Psoas muscle (tissue), 7 donors: ENCODE measurements at regions not wholly inside any gene's neighbourhood (a gene's known extent, or its start where the extent isn't known, plus 50 kb on each side); places are given as distances from the start of the nearest gene placed in this dataset.

Experiments used
- ATAC-seq, 4 donors: fragments of 200-7000 bp; cut with Tn5 transposase; one replicate each; pipeline ENCODE4 v1.9.1; 2020; ENCODE audit warnings: moderate library complexity in 3 of 4, mild to moderate bottlenecking in 2 of 4
- DNase-seq, 2 donors: peaks; one replicate each; pipeline ENCODE4 v3.0.0-alpha.2; 2020
- H3K27ac ChIP-seq: fragments of 200-600 bp; one replicate; pipeline ENCODE4 v1.8.0; 2022
- H3K27me3 ChIP-seq, 3 donors: fragments of 200-600 bp in 1 of 3; one replicate each; pipeline versions ENCODE4 v1.6.1 to v1.8.0; 2013 to 2022; ENCODE audit warnings: low read length in 2 of 3, mild to moderate bottlenecking in 2 of 3, moderate library complexity in 1 of 3; ENCODE audit not compliant: insufficient read depth in 3 of 3
- H3K36me3 ChIP-seq, 2 donors: fragments of 200-600 bp in 1 of 2; one replicate each; pipeline versions ENCODE4 v1.6.1 to v1.8.0; 2013 to 2022; ENCODE audit warnings: low read depth in 1 of 2, mild to moderate bottlenecking in 1 of 2, moderate library complexity in 1 of 2; ENCODE audit not compliant: insufficient read depth in 1 of 2
- H3K4me1 ChIP-seq: fragments of 200-600 bp; one replicate; pipeline ENCODE4 v1.8.0; 2022
- H3K4me3 ChIP-seq: fragments of 200-600 bp; one replicate; pipeline ENCODE4 v1.8.0; 2022; ENCODE audit warnings: mild to moderate bottlenecking
- H3K9me3 ChIP-seq: fragments of 200-600 bp; one replicate; pipeline ENCODE4 v1.8.0; 2022
- CTCF ChIP-seq: fragments of 200-600 bp; IDR thresholded peaks from one replicate; pipeline ENCODE4 v1.8.0; 2022; ENCODE audit warnings: antibody characterized with exemption
- WGBS, 3 donors: extraction: QIAGEN DNeasy Blood & Tissue Kit; methylation state at CpG; one replicate each; pipeline versions ENCODE4 v1.1.6 to v1.1.7; 2013; 5-methylcytosine and 5-hydroxymethylcytosine counted together
- intact Hi-C, 2 donors: fragments of 100-400 bp; cut with DNase I; formaldehyde crosslinking; loops; one replicate each; pipeline versions ENCODE4 v1.11.0 to v1.14.2; 2022
- donor health status: healthy with polysubstance abuse.
- donor health status: DM: no; HTN: no; CAD: no; lungs with moderate emphysema.
- donor health status: Bipolar disorder and iron deficiency.
- donor health status: healthy.
- donor health status: DM: yes; HTN: yes; CAD: no.
- donor health status: DM: no; HTN: no; CAD: no.
- donor health status: DM: yes; HTN: yes; CAD: no.

- intact Hi-C loops = no loop called here
- ATAC-seq (no peak), DNase-seq (no peak)
- Histone ChIP-seq H3K4me1 (peaks cover 22% of the 10 kb centered on the region), H3K4me3 (no peak overlapping the region), H3K9me3 (no peaks in the 10 kb centered on the region), H3K36me3 (no peaks in the 10 kb centered on the region), H3K27me3 (no peaks in the 10 kb centered on the region), H3K27ac (no peak overlapping the region)
- TF ChIP-seq CTCF = no peak
- WGBS, 3 donors = 80 to 98% (median 81%) methylated on average over 2 of the region's 2 CpGs
Measured at GRCh38 chr14:36429692-36430091, 90.3 kb downstream of the NKX2-1 start.

DNA sequence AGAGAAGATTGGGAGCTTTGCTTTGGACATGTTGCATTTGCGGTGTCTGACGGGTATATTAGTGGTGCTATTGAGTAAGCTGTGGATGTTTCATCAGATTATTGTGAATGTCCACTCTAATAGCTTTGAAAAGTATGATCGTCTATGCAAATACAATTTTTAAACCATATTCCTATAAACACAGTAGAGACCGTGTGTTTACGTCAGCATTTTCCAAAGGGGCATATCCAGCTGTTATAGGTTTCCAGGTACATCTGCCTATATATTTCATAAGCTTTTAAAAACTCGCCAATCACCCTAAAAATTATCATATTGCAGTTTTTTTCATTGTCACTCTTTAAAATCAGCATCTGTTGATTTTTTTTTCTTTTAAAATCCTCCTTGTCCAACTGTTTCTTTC lies 91.7 kb downstream of the NKX2-1 start:
- Histone ChIP-seq H3K4me3 (no peak overlapping the region), H3K36me3 (no peaks in the 10 kb centered on the region), H3K27me3 (no peaks in the 10 kb centered on the region), H3K9me3 (no peaks in the 10 kb centered on the region), H3K27ac (no peak overlapping the region), H3K4me1 (peaks cover 29% of the 10 kb centered on the region)
- no peak for TF ChIP-seq CTCF
- DNase-seq = no peak
- ATAC-seq = no peak
- 77 to 93% (median 78%) methylated on average over 6 of the region's 6 CpGs for WGBS, 3 donors
- intact Hi-C loops = no loop called here

DNA sequence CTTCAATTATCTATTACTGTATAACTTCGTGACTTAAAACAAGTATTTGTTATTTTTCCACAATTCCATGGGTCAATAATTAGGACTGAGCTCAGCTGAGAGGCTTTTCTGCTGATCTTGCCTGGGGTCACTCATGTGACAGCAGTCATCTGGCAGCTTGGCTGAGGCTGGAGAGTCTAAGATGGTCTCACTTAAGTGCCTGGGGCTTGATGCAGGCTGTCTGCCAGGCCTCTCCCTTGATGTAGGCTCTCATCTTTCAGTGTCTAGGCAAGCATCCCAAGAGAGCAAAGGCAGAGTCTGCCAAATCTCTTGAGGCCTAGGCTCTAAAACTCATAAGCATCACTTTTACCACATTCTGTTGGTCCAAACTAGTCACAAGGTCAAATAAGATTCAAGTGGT lies 93.2 kb downstream of the NKX2-1 start:
- H3K36me3 ChIP-seq = no peaks in the 10 kb centered on the region
- intact Hi-C loops = no loop called here
- WGBS, 3 donors = 28 to 62% (median 36%) methylated on average over 1 of the region's 1 CpG

DNA sequence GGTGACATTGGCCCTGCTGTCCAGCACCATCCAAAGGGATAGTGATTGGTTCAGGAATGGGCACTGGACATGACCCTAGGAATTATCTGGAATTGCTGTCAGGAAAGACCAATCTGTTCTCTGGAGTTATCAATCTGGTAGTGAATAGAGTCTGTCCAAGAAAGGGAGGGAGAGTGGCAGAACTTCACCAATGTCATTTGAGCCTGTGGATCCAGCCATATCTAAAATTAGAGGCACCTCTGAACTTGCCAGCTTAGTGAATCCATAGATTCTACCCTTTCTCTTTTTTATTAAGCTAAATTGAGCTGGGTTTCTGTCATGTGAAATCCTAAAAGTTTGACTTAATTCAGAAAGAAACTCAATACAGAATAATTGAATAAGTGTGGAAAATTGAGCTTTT lies 93.9 kb downstream of the NKX2-1 start:
- peaks cover 29% of the 10 kb centered on the region for H3K4me1 ChIP-seq
- H3K27me3 ChIP-seq = no peaks in the 10 kb centered on the region
- ATAC-seq (peak in 3 of 4 donors; percentile 49 to 68 (median 55)), DNase-seq (no peak)
- intact Hi-C loops = no loop called here
- no peaks in the 10 kb centered on the region for H3K9me3 ChIP-seq
- H3K36me3 ChIP-seq = no peaks in the 10 kb centered on the region
- TF ChIP-seq CTCF = no peak
- H3K27ac ChIP-seq = peak overlapping the region; percentile 76
- H3K4me3 ChIP-seq = no peak overlapping the region

More for the DNA sequence above, 93.2 kb downstream of the NKX2-1 start:
- Histone ChIP-seq H3K9me3 (no peaks in the 10 kb centered on the region), H3K27ac (peak overlapping the region; percentile 76), H3K27me3 (no peaks in the 10 kb centered on the region), H3K4me3 (no peak overlapping the region), H3K4me1 (peaks cover 29% of the 10 kb centered on the region)
- peak in 3 of 4 donors; percentile 81 to 94 (median 94) for ATAC-seq
- DNase-seq = peak; percentile 15 to 64
- no peak for TF ChIP-seq CTCF

GRCh38 chr14:36424478-36425102 lies 95.4 kb downstream of the NKX2-1 start:
- Histone ChIP-seq H3K4me3 (no peak overlapping the region), H3K27ac (peak overlapping the region; percentile 54), H3K9me3 (no peaks in the 10 kb centered on the region), H3K4me1 (peaks cover 29% of the 10 kb centered on the region), H3K36me3 (no peaks in the 10 kb centered on the region), H3K27me3 (no peaks in the 10 kb centered on the region)
- TF ChIP-seq CTCF = no peak
- intact Hi-C loops = loop anchor here in 1 of 2 donors (5.0 kb wide), 1 partner anchor 42 kb away; no protein-coding TSS in a partner anchor
- ATAC-seq = peak in 2 of 4 donors; percentile 27 to 41
- DNase-seq = no peak
- WGBS, 3 donors = 17 to 31% (median 20%) methylated on average over 3 of the region's 3 CpGs
